AG04449 (cell line): ENCODE measurements at regions not wholly inside any gene's neighbourhood (a gene's known extent, or its start where the extent isn't known, plus 50 kb on each side); places are given as distances from the start of the nearest gene placed in this dataset.
"Not testable (repeated sequence)": the region's sequence is repeated elsewhere in the genome, so short reads cannot be mapped to it uniquely, and the experiment has no call there.

Experiments used
- CTCF ChIA-PET: fragments of 350-600 bp; formaldehyde crosslinking; extraction: SDS; loops from one replicate; lab custom pipeline; 2021; ENCODE audit warnings: antibody characterized with exemption; lab: Yijun Ruan, JAX
- POLR2A ChIA-PET: fragments of 400-600, 350-600 bp; formaldehyde crosslinking; extraction: SDS; loops from one replicate; lab custom pipeline; 2020; ENCODE audit warnings: antibody characterized with exemption, inconsistent platforms; lab: Yijun Ruan, JAX
- DNase-seq: peaks from one replicate; pipeline ENCODE4 v3.0.0-alpha.2; 2010; ENCODE audit warnings: low read depth, low spot score
- H3K4me3 ChIP-seq: 2 replicates; pipeline ENCODE4 v1.5.1; 2011; ENCODE audit warnings: low read depth, mild to moderate bottlenecking, control low read depth, low read length
- CTCF ChIP-seq: IDR thresholded peaks from one replicate; pipeline ENCODE4 v1.5.1; 2011; ENCODE audit warnings: mild to moderate bottlenecking, moderate library complexity, low read length, control low read depth, inconsistent platforms; ENCODE audit not compliant: insufficient read depth; ENCODE audit errors: missing control alignments

DNA sequence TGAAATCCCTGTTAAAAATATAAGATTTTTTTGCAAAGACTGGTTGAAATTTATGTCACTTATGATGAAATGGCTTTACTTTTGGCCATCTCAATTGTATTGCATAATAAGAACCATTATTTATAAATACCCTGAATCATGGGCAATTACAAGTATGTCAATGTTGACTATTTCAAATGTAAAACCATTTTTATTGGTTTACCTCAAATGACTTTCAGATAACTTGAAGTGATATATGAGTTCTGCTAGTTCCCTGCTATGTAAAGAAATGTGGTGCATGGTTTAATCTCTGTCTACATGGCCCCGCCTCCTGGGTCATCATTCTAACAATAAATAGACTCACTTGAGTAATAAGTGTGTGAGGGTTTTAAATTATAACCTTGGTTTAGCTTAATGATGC is 275.6 kb upstream of the PREP start:
- H3K4me3 ChIP-seq, result no peak overlapping the region
- POLR2A ChIA-PET, result no interaction called here
- CTCF ChIA-PET, result no interaction called here
- no peak for DNase-seq
- no peak for TF ChIP-seq CTCF

GRCh38 chr6:105677671-105678475 is 275.0 kb upstream of the PREP start:
- POLR2A ChIA-PET, result no interaction called here

GRCh38 chr6:105676857-105677256 is 274.0 kb upstream of the PREP start:
- CTCF ChIA-PET, result interaction anchor here (1.0 kb wide), 1 partner anchor 409 kb away, joined by 4 read pairs; the partner anchor contains the start of gene PRDM1
- TF ChIP-seq CTCF, result no peak
- no peak for DNase-seq
- POLR2A ChIA-PET, result no interaction called here
- H3K4me3 ChIP-seq, result no peak overlapping the region

More at GRCh38 chr6:105677671-105678475, 275.0 kb upstream of the PREP start:
- no peak for DNase-seq
- no peak for TF ChIP-seq CTCF
- CTCF ChIA-PET, result interaction anchor here (1.0 kb wide), 1 partner anchor 408 kb away, joined by 4 read pairs; the partner anchor contains the start of gene PRDM1
- H3K4me3 ChIP-seq, result no peak overlapping the region

- DNase-seq, result peak; percentile 69
- ChIA-PET CTCF (interaction anchor here (1.0 kb wide), 1 partner anchor 11 kb away, joined by 3 read pairs; no protein-coding TSS in a partner anchor), POLR2A (interaction anchor here (0.7 kb wide), 1 partner anchor 53 kb away, joined by 3 read pairs; no protein-coding TSS in a partner anchor)
- no peak for TF ChIP-seq CTCF
- no peak overlapping the region for H3K4me3 ChIP-seq
These were observed 273.0 kb upstream of the PREP start for GRCh38 chr6:105675715-105676397.

DNA sequence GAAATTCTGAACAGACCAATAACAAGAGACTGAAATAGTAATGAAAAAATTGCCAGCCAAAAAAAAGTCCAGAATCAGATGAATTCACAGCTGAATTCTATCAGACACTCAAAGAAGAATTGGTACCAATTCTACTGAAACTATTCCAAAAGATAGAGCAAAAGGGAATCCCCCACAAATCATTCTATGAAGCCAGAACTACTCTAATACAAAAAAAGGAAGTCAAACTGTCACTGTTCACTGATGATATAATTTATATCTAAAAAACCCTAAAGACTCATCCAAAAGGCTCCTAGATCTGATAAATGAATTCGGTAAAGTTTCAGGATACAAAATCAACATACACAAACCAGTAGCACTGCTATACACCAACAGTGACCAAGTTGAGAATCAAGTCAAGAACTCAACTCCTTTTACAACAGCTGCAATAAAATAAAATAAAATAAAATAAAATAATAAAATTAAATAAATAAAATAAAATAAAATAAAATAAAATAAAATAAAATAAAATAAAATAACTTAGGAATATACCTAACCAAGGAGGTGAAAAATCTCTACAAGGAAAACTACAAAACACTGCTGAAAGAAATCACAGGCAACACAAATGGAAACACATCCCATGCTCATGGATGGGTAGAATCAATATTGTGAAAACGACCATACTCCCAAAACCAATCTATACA is 270.1 kb upstream of the PREP start:
- H3K4me3 ChIP-seq, CTCF ChIA-PET, DNase-seq, POLR2A ChIA-PET: not testable (repeated sequence)

DNA sequence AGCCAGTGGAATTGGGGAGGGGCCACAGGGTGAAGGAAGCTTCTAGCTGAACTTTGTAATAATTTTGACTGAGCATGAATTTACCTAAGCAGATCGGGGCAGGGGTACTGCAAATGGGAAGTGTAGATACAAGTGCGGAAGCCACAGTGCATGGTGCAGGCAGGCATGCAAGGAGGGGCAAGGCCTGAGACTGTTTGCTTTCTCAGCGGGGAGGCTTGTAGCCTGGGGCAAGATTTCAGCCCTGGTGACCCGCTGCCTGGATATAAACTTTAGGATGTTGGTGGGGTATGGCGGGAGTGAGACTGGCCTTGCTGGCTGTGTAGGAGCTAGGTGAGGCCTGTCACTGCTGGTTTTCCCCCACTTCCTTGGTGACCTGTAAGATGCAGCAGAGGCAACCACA is 266.4 kb upstream of the PREP start:
- no peak for DNase-seq
- ChIA-PET POLR2A (no interaction called here), CTCF (no interaction called here)
- TF ChIP-seq CTCF, result no peak
- no peak overlapping the region for H3K4me3 ChIP-seq
